Lower leg skin (tissue), 4 donors: ENCODE measurements at regions not wholly inside any gene's neighbourhood (a gene's known extent, or its start where the extent isn't known, plus 50 kb on each side); places are given as distances from the start of the nearest gene placed in this dataset.

Experiments used
- DNase-seq, 2 donors: peaks; one replicate each; pipeline ENCODE4 v3.0.0-alpha.2; 2019; ENCODE audit warnings: low spot score in 2 of 2
- H3K4me3 ChIP-seq: fragments of 200-600 bp; sonication (generic); 2 replicates; pipeline ENCODE4 v1.5.1; 2017; ENCODE audit warnings: mild to moderate bottlenecking, low read depth; ENCODE audit not compliant: poor library complexity, severe bottlenecking
- CTCF ChIP-seq, 3 donors: fragments of 450-650 bp; IDR thresholded peaks; one replicate each; pipeline ENCODE4 v1.5.1; 2016; ENCODE audit warnings: antibody characterized with exemption in 3 of 3, mild to moderate bottlenecking in 3 of 3, moderate library complexity in 2 of 3
- POLR2A ChIP-seq, 2 donors: fragments of 450-650 bp; IDR thresholded peaks; one replicate each; pipeline ENCODE4 v1.6.1; 2016 to 2017; ENCODE audit warnings: antibody characterized with exemption in 2 of 2, mild to moderate bottlenecking in 1 of 2, moderate library complexity in 1 of 2
- WGBS, 2 donors: methylation state at CpG; one replicate each; pipeline ENCODE4 v1.1.5; 2018; 5-methylcytosine and 5-hydroxymethylcytosine counted together
- intact Hi-C: fragments of 100-400 bp; cut with DNase I; formaldehyde crosslinking; loops from one replicate; pipeline ENCODE4 v1.15.0; 2023; ENCODE audit warnings: low total_unique reads

GRCh38 chr3:164080208-164080607, 998.1 kb downstream of the SI start:
- 67 to 92% methylated on average over 2 of the region's 2 CpGs for WGBS, 2 donors
- TF ChIP-seq POLR2A (IDR thresholded peaks at IDR 0.05) (no peak), CTCF (IDR thresholded peaks at IDR 0.05) (no peak)
- H3K4me3 ChIP-seq, result no peak overlapping the region
- DNase-seq, result no peak
- intact Hi-C loops, result no loop called here

- intact Hi-C loops, result no loop called here
- DNase-seq, result no peak
- WGBS, 2 donors, result 38 to 40% methylated on average over 1 of the region's 1 CpG
- TF ChIP-seq POLR2A (IDR thresholded peaks at IDR 0.05) (no peak), CTCF (IDR thresholded peaks at IDR 0.05) (no peak)
- no peak overlapping the region for H3K4me3 ChIP-seq
Observed at GRCh38 chr3:164064298-164064697, 1014.0 kb downstream of the SI start.

GRCh38 chr3:164060923-164061322, 1017.4 kb downstream of the SI start:
- TF ChIP-seq POLR2A (IDR thresholded peaks at IDR 0.05), result no peak
- no peak for TF ChIP-seq CTCF (IDR thresholded peaks at IDR 0.05)
- WGBS, 2 donors, result 88 to 100% methylated on average over 1 of the region's 1 CpG
- intact Hi-C loops, result no loop called here
- no peak overlapping the region for H3K4me3 ChIP-seq
- DNase-seq, result no peak

- WGBS, 2 donors, result 85% methylated on average over 1 of the region's 1 CpG
- DNase-seq, result no peak
- no peak for TF ChIP-seq CTCF (IDR thresholded peaks at IDR 0.05)
- no peak for TF ChIP-seq POLR2A (IDR thresholded peaks at IDR 0.05)
- no peak overlapping the region for H3K4me3 ChIP-seq
- intact Hi-C loops, result no loop called here
Observed at GRCh38 chr3:164049847-164050246, 1028.4 kb downstream of the SI start.

- 88 to 89% methylated on average over 4 of the region's 4 CpGs for WGBS, 2 donors
- H3K4me3 ChIP-seq, result no peak overlapping the region
- TF ChIP-seq POLR2A (IDR thresholded peaks at IDR 0.05) (no peak), CTCF (IDR thresholded peaks at IDR 0.05) (no peak)
- intact Hi-C loops, result no loop called here
- no peak for DNase-seq
Observed at GRCh38 chr3:164048451-164048850, 1029.8 kb downstream of the SI start.

GRCh38 chr3:164040991-164041390, 1037.3 kb downstream of the SI start:
- H3K4me3 ChIP-seq, result no peak overlapping the region
- intact Hi-C loops, result no loop called here
- TF ChIP-seq CTCF (IDR thresholded peaks at IDR 0.05) (no peak), POLR2A (IDR thresholded peaks at IDR 0.05) (no peak)
- no peak for DNase-seq
- 75 to 82% methylated on average over 2 of the region's 2 CpGs for WGBS, 2 donors
